SKM-1 (cell line): ENCODE measurements at regions not wholly inside any gene's neighbourhood (a gene's known extent, or its start where the extent isn't known, plus 50 kb on each side); places are given as distances from the start of the nearest gene placed in this dataset.
"Not testable (repeated sequence)": the region's sequence is repeated elsewhere in the genome, so short reads cannot be mapped to it uniquely, and the experiment has no call there.

Experiments used
- DNase-seq: peaks from one replicate; lab custom pipeline; 2025; ENCODE audit not compliant: unreplicated experiment; lab: John Stamatoyannopoulos, UW

DNA sequence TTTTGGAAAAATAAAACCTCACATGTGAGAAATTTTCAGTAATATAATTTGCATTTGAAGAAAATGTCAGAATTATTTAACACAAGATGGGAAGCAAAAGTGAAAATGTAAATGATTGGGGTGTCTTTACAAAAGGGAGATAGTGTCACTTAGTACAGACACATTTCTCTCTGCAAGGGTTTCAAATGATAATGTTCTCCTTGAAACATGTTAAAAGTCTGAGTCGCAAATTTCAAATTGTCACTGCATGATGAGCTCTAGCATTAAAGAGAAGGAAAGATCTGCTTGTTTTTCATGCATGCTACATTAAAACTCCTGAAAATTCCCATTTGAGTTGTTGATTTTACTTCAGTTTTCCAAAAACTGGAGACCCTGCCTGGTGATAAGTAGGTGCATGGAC lies 122.0 kb upstream of the LDB2 start:
- DNase-seq: no peak

DNA sequence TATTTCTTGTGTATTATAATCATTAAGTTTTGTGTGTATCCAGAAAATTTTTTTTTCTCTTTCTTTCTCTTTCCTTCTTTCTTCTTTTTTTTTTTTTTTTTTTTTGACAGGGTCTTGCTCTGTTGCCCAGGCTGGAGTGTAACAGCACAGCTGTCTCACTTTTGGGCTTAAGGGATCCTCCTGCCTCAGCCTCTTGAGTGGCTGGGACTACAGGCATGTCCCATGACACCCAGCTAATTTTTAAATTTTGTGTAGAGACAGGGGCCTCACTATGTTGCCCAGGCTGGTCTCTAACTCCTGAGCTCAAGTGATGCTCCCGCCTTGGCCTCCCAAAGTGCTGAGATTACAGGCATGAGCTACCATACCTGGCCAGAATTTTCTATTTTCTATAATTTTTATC lies 120.2 kb upstream of the LDB2 start:
- DNase-seq: not testable (repeated sequence)

GRCh38 chr4:17018013-17018412 lies 119.6 kb upstream of the LDB2 start:
- no peak for DNase-seq

- DNase-seq: no peak
Observed at GRCh38 chr4:17013382-17014006, 115.0 kb upstream of the LDB2 start.

GRCh38 chr4:17012451-17012850 lies 114.0 kb upstream of the LDB2 start:
- DNase-seq: no peak

- no peak for DNase-seq
Observed at GRCh38 chr4:17010426-17011087, 112.1 kb upstream of the LDB2 start.

- DNase-seq: no peak
Observed at GRCh38 chr4:17009871-17010367, 111.5 kb upstream of the LDB2 start.

DNA sequence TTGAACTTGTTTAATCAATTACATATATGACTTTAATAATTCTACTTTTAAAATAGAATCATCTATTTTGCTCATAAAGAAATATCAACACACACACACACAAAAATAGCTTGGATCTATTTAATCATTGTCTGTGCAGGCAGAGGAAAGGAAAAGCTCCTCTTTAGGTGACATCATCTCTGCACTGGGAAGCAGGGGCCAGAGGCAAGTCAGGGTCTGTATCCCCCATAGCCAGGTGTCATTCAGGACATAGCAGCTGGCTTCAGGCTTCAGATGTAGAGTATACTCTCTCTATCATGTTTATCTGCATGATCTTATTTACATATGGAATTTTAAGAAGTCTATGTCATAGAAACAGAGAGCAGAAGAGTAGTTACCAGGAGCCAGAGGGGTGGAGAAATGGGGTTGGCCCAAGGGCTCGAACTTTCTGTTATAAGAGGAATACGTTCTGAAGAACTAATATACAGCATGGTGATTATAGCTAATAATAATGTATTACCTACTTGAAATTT lies 110.4 kb upstream of the LDB2 start:
- no peak for DNase-seq

DNA sequence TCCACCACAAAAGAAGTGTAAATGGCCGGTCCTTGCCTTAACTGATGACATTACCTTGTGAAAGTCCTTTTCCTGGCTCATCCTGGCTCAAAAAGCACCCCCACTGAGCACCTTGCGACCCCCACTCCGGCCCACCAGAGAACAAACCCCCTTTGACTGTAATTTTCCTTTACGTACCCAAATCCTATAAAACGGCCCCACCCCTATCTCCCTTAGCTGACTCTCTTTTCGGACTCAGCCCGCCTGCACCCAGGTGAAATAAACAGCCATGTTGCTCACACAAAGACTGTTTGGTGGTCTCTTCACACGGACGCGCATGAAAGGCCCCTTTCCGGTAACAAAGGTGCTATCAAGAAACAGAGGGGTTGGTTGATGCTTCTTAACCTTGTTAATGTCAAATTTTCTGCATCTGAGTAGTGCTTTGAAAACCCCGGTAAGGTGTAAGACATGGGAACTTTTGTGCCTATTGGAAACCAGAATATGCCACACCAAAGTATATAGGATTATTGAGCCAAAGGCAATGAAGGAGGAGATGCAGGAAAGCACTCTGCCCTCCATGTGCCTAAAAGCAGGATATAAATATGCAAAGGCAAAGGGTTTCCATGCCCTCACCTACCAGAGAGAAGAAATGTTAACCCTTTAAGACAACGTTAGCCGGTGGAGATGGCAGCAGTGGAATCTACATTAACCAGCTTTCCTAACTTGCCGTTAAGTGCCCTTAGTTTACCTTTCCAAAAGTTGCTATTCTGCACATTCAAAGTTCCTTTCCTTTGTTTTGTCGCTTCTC lies 105.4 kb upstream of the LDB2 start:
- DNase-seq: not testable (repeated sequence)

DNA sequence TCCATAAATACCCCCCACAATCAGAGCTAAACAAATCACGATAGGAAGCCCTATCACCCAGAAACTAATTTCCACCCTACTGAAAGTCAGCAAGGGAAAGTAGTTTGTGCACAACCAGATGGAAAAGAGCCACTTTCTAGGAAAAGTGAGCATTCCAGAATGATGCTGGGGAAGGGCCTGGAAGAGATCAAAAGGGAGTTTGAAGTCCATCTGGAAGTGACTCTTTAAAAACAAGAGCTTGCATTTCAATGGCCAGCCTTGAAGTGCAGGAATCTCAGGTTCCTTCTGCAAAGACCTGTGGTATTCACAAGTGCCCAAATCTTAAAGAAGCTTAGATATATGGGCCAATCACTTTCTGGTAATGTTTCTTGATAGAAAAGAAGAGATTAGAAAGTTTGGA lies 97.0 kb upstream of the LDB2 start:
- no peak for DNase-seq

GRCh38 chr4:16993956-16994840 lies 95.8 kb upstream of the LDB2 start:
- DNase-seq: no peak

GRCh38 chr4:16992566-16993225 lies 94.3 kb upstream of the LDB2 start:
- DNase-seq: no peak

- no peak for DNase-seq
Observed at GRCh38 chr4:16991450-16991849, 93.0 kb upstream of the LDB2 start.

- DNase-seq: no peak
Observed at GRCh38 chr4:16989371-16989770, 90.9 kb upstream of the LDB2 start.

DNA sequence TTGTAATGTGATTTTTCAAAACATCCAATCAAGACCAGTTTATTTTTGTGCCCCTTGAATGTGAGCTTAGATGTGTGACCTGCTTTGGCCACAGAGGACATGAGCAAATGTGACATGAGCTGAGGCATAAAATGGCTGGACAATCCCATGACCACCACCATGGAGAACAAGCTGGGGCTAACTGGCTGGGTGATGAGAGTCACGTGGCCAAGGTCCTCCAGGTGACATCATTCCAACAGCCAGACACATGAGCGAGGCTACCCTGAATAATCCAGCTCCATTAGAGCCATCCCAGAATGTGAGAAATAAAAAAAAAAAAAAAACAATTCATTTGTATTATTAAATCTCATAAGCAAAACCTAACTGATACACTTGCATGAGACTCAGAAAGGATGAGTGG lies 90.4 kb upstream of the LDB2 start:
- DNase-seq: no peak

- DNase-seq: no peak
Observed at GRCh38 chr4:16977081-16977480, 78.6 kb upstream of the LDB2 start.

- DNase-seq: no peak
Observed at GRCh38 chr4:16969696-16970135, 71.3 kb upstream of the LDB2 start.

DNA sequence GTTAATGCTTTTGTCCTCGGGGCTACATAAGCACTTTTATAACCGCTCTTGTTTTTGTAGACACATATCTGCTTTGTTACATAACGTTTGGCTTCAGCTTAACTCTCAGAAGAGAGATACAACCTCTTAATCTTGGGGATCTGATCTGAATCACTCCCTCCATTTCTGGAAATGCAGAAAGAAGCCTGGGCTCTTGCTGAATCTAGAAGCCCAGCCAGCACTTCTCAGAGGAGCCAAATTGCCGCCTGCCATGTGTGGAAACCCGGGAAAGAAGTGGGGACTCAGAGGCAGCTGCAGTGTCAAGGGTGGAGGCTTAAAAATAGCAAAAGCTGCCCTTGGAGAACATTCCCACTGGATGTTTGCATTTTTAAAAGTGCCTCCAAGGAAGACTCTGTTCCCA lies 69.3 kb upstream of the LDB2 start:
- no peak for DNase-seq

- no peak for DNase-seq
Observed at GRCh38 chr4:16959305-16959704, 60.9 kb upstream of the LDB2 start.

GRCh38 chr4:16952896-16953630 lies 54.6 kb upstream of the LDB2 start:
- no peak for DNase-seq
